GM18907 (cell line): ENCODE measurements at regions not wholly inside any gene's neighbourhood (a gene's known extent, or its start where the extent isn't known, plus 50 kb on each side); places are given as distances from the start of the nearest gene placed in this dataset.
A peak's percentile ranks its signal among the peaks of the same experiment; 100 is the strongest.
"Not testable (repeated sequence)": the region's sequence is repeated elsewhere in the genome, so short reads cannot be mapped to it uniquely, and the experiment has no call there.

Source experiments
- ATAC-seq: cut with Tn5 transposase; IDR thresholded peaks from one replicate; pipeline ENCODE4 v1.9.1; 2021; ENCODE audit warnings: mild to moderate bottlenecking, moderate library complexity; ENCODE audit not compliant: unreplicated experiment

GRCh38 chr3:153958635-153959595 is 162.3 kb upstream of the ARHGEF26 start:
- no peak for ATAC-seq

GRCh38 chr3:153960458-153961074 is 160.6 kb upstream of the ARHGEF26 start:
- ATAC-seq = no peak

- no peak for ATAC-seq
Observed at GRCh38 chr3:153961494-153961893, 159.7 kb upstream of the ARHGEF26 start.

- ATAC-seq = no peak
Observed at GRCh38 chr3:153963012-153963411, 158.2 kb upstream of the ARHGEF26 start.

- ATAC-seq = no peak
Observed at GRCh38 chr3:153967260-153967659, 153.9 kb upstream of the ARHGEF26 start.

GRCh38 chr3:153970047-153970446 is 151.1 kb upstream of the ARHGEF26 start:
- peak; percentile 47 for ATAC-seq

- ATAC-seq = no peak
Observed at GRCh38 chr3:153970741-153971347, 150.3 kb upstream of the ARHGEF26 start.

- ATAC-seq = peak; percentile 82
Observed at GRCh38 chr3:153972862-153973261, 148.3 kb upstream of the ARHGEF26 start.

- ATAC-seq = peak; percentile 37
Observed at GRCh38 chr3:153973722-153974265, 147.4 kb upstream of the ARHGEF26 start.

GRCh38 chr3:153974614-153975013 is 146.6 kb upstream of the ARHGEF26 start:
- ATAC-seq = peak; percentile 39

- ATAC-seq = no peak
Observed at GRCh38 chr3:153976891-153977554, 144.2 kb upstream of the ARHGEF26 start.

GRCh38 chr3:153978006-153978405 is 143.2 kb upstream of the ARHGEF26 start:
- ATAC-seq = no peak

- no peak for ATAC-seq
Observed at GRCh38 chr3:153979418-153980251, 141.6 kb upstream of the ARHGEF26 start.

- ATAC-seq = no peak
Observed at GRCh38 chr3:153980252-153980590, 141.0 kb upstream of the ARHGEF26 start.

GRCh38 chr3:153997364-153997763 is 123.8 kb upstream of the ARHGEF26 start:
- ATAC-seq = not testable (repeated sequence)

GRCh38 chr3:154003649-154004048 is 117.5 kb upstream of the ARHGEF26 start:
- ATAC-seq = no peak

GRCh38 chr3:154011036-154011435 is 110.2 kb upstream of the ARHGEF26 start:
- ATAC-seq = no peak

GRCh38 chr3:154013736-154014135 is 107.5 kb upstream of the ARHGEF26 start:
- no peak for ATAC-seq

GRCh38 chr3:154015307-154015706 is 105.9 kb upstream of the ARHGEF26 start:
- no peak for ATAC-seq

- ATAC-seq = peak; percentile 71
Observed at GRCh38 chr3:154018100-154018696, 103.0 kb upstream of the ARHGEF26 start.
